ENCODE measurements at regions not wholly inside any gene's neighbourhood (a gene's known extent, or its start where the extent isn't known, plus 50 kb on each side); places are given as distances from the start of the nearest gene placed in this dataset.

DNA sequence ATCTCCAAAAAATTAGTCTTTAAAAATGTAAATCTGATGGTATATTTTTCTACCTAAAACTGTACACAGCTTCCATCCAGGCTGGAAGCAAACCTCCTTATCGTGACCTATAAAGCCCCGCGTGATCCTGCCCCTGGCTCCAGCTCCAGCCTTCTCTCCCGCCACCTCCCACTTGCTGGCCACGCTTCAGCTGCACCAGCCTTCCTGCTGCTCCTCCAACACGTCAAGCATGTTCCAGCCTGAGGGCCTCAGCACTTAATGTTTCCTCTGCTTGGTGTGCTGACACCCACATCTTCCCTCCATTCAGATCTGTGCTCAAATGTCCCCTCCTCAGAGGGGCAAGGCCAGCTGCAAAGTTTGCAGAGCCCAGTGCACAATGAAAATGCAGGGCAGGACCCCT lies 123.5 kb upstream of the MAGI3 start:
- Histone ChIP-seq H3K4me1 (ENCODE audit: control insufficient read depth, extremely low read depth, insufficient read depth, low read length) (no peaks in the 10 kb centered on the region), H3K36me3 (ENCODE audit: control insufficient read depth in 2 of 2, extremely low read depth in 1 of 2, insufficient read depth in 2 of 2, low read length in 2 of 2) (no peaks in the 10 kb centered on the region), H2AFZ (ENCODE audit: control insufficient read depth, low read length) (no peak overlapping the region), H3K9me1 (ENCODE audit: control insufficient read depth, extremely low read depth, insufficient read depth, low read length) (no peaks in the 10 kb centered on the region), H3K27me3 (ENCODE audit: control insufficient read depth, extremely low read depth, insufficient read depth, low read length) (peaks cover 9% of the 10 kb centered on the region), H3K9ac (ENCODE audit: control insufficient read depth, extremely low read depth, insufficient read depth, low read length) (no peak overlapping the region), H3K4me3 (ENCODE audit: control insufficient read depth in 2 of 3, extremely low read depth in 1 of 3, insufficient read depth in 2 of 3, low read depth in 1 of 3, low read length in 3 of 3) (no peak overlapping the region), H3K9me3 (ENCODE audit: control insufficient read depth, low read depth, low read length) (no peaks in the 10 kb centered on the region), H3K79me2 (ENCODE audit: control insufficient read depth, insufficient read depth, low read length) (no peaks in the 10 kb centered on the region), H3K4me2 (ENCODE audit: control insufficient read depth, extremely low read depth, insufficient read depth, low read depth, low read length) (no peak overlapping the region), H3K27ac (ENCODE audit: control insufficient read depth, insufficient read depth, low read length) (no peak overlapping the region), H4K20me1 (ENCODE audit: control insufficient read depth, extremely low read depth, insufficient read depth, low read length) (no peaks in the 10 kb centered on the region)
- dilution Hi-C loops (cut with MboI; ENCODE audit: extremely low pct_ligation_motif_present, low sequenced_read_pairs): no loop called here
- FAIRE-seq (no peak), DNase-seq (ENCODE audit: low read depth, low spot score) (no peak)
- TF ChIP-seq, protein P1, sequence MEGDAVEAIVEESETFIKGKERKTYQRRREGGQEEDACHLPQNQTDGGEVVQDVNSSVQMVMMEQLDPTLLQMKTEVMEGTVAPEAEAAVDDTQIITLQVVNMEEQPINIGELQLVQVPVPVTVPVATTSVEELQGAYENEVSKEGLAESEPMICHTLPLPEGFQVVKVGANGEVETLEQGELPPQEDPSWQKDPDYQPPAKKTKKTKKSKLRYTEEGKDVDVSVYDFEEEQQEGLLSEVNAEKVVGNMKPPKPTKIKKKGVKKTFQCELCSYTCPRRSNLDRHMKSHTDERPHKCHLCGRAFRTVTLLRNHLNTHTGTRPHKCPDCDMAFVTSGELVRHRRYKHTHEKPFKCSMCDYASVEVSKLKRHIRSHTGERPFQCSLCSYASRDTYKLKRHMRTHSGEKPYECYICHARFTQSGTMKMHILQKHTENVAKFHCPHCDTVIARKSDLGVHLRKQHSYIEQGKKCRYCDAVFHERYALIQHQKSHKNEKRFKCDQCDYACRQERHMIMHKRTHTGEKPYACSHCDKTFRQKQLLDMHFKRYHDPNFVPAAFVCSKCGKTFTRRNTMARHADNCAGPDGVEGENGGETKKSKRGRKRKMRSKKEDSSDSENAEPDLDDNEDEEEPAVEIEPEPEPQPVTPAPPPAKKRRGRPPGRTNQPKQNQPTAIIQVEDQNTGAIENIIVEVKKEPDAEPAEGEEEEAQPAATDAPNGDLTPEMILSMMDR (optimal IDR thresholded peaks at IDR 0.05 in 1 of 3, IDR thresholded peaks at IDR 0.05 in 1 of 3, conservative IDR thresholded peaks at IDR 0.05 in 1 of 3; ENCODE audit: extremely low read depth in 1 of 3, insufficient read depth in 2 of 3, low read length in 3 of 3): no peak
- TF ChIP-seq EZH2 (IDR thresholded peaks at IDR 0.05; ENCODE audit: low read length): no peak

DNA sequence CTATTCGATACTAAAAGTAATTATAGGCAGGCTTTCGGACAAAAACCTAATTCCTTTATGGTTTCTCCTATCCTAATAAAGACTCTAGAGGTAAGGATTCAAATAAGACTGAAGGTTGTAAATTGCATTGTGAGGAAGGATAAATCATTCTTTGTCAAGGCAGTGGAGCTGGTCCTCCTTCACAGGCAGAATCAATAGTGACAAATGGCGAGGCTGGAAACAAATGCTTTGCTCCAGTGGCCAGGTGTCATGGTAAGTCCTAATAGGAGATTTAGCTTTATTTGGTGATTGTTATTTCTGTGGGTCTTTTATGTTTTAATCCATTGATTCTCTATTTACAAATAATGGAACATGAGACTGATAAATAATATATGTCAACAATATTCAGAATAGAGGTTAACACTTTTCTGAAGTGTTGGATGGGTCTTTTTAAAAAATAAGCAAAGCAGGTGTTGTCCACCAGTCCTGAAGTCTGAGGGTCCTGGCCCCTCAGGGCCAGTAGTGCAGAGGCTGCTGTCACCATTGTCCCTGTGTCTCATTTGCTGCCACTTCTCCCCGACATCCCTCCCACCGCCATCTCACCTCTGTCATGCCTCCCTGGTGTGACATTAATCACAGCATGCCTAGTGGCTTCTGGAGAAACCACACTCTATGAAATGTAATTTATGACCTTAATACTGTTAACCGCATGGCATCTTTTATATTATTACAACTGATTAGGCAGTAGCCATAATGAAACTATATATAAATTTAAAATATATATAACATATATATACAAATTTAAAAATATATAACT lies 120.9 kb upstream of the MAGI3 start:
- Histone ChIP-seq H4K20me1 (ENCODE audit: control insufficient read depth, extremely low read depth, insufficient read depth, low read length) (no peaks in the 10 kb centered on the region), H3K9me1 (ENCODE audit: control insufficient read depth, extremely low read depth, insufficient read depth, low read length) (no peaks in the 10 kb centered on the region), H3K4me2 (ENCODE audit: control insufficient read depth, extremely low read depth, insufficient read depth, low read depth, low read length) (no peak overlapping the region), H3K27me3 (ENCODE audit: control insufficient read depth, extremely low read depth, insufficient read depth, low read length) (peaks cover 9% of the 10 kb centered on the region), H3K4me3 (ENCODE audit: control insufficient read depth in 2 of 3, extremely low read depth in 1 of 3, insufficient read depth in 2 of 3, low read depth in 1 of 3, low read length in 3 of 3) (no peak overlapping the region), H3K79me2 (ENCODE audit: control insufficient read depth, insufficient read depth, low read length) (no peaks in the 10 kb centered on the region), H3K36me3 (ENCODE audit: control insufficient read depth in 2 of 2, extremely low read depth in 1 of 2, insufficient read depth in 2 of 2, low read length in 2 of 2) (no peaks in the 10 kb centered on the region), H3K27ac (ENCODE audit: control insufficient read depth, insufficient read depth, low read length) (no peak overlapping the region), H2AFZ (ENCODE audit: control insufficient read depth, low read length) (no peak overlapping the region), H3K9me3 (ENCODE audit: control insufficient read depth, low read depth, low read length) (no peaks in the 10 kb centered on the region), H3K9ac (ENCODE audit: control insufficient read depth, extremely low read depth, insufficient read depth, low read length) (no peak overlapping the region), H3K4me1 (ENCODE audit: control insufficient read depth, extremely low read depth, insufficient read depth, low read length) (no peaks in the 10 kb centered on the region)
- DNase-seq (ENCODE audit: low read depth, low spot score): no peak
- dilution Hi-C loops (cut with MboI; ENCODE audit: extremely low pct_ligation_motif_present, low sequenced_read_pairs): no loop called here
- no peak for TF ChIP-seq EZH2 (IDR thresholded peaks at IDR 0.05; ENCODE audit: low read length)
- TF ChIP-seq, protein P1 (optimal IDR thresholded peaks at IDR 0.05 in 1 of 3, IDR thresholded peaks at IDR 0.05 in 1 of 3, conservative IDR thresholded peaks at IDR 0.05 in 1 of 3; ENCODE audit: extremely low read depth in 1 of 3, insufficient read depth in 2 of 3, low read length in 3 of 3): no peak
- FAIRE-seq: no peak

Measured in keratinocyte (primary cell).